ENCODE measurements at regions not wholly inside any gene's neighbourhood (a gene's known extent, or its start where the extent isn't known, plus 50 kb on each side); places are given as distances from the start of the nearest gene placed in this dataset.

DNA sequence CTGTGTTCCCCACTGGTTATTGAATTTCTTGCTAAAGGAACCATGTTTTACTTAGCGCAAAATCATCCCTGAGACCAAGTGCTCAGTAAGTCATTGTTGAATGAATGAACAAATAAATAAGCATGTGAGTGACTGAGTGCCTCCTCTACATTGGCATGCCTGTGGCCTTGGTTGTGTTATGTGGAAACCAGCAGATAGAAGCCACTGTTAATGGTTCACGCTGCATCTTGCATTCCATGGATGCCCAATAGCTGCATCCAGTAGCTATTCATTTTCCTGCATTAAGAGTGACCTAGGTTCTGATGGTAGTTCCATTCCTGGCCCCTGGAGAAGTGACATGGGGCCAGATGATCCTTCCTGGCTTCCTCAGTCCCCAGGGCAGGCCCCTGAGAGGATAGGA, 113.3 kb upstream of the BMPER start:
- TF ChIP-seq, protein P1, sequence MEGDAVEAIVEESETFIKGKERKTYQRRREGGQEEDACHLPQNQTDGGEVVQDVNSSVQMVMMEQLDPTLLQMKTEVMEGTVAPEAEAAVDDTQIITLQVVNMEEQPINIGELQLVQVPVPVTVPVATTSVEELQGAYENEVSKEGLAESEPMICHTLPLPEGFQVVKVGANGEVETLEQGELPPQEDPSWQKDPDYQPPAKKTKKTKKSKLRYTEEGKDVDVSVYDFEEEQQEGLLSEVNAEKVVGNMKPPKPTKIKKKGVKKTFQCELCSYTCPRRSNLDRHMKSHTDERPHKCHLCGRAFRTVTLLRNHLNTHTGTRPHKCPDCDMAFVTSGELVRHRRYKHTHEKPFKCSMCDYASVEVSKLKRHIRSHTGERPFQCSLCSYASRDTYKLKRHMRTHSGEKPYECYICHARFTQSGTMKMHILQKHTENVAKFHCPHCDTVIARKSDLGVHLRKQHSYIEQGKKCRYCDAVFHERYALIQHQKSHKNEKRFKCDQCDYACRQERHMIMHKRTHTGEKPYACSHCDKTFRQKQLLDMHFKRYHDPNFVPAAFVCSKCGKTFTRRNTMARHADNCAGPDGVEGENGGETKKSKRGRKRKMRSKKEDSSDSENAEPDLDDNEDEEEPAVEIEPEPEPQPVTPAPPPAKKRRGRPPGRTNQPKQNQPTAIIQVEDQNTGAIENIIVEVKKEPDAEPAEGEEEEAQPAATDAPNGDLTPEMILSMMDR (IDR thresholded peaks at IDR 0.05; ENCODE audit: poor library complexity): no peak
- TF ChIP-seq EZH2 (IDR thresholded peaks at IDR 0.05; ENCODE audit: borderline replicate concordance) (no peak), EZH2phosphoT487 (IDR thresholded peaks at IDR 0.05; ENCODE audit: low read depth, severe bottlenecking, unreplicated experiment) (no peak)
